ENCODE measurements at regions not wholly inside any gene's neighbourhood (a gene's known extent, or its start where the extent isn't known, plus 50 kb on each side); places are given as distances from the start of the nearest gene placed in this dataset.
"Not testable (repeated sequence)": the region's sequence is repeated elsewhere in the genome, so short reads cannot be mapped to it uniquely, and the experiment has no call there.

DNA sequence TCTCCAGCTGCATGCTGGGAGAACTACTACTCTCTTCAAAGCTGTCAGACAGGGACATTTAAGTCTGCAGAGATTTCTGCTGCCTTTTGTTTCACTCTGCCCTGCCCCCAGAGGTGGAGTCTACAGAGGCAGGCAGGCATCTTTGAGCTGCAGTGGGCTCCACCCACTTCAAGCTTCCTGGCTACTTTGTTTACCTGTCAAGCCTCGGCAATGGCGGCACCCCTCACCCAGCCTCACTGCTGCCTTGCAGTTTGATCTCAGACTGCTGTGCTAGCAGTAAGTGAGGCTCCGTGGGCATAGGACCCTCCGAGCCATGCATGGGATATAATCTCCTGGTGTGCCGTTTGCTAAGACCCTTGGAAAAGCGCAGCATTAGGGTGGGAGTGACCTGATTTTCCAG lies 61.7 kb downstream of the DMRTA1 start:
- H3K27ac ChIP-seq (ENCODE audit: low read depth, low read length, severe bottlenecking); H3K36me3 ChIP-seq (ENCODE audit: control insufficient read depth, insufficient read depth, low read length); H3K9me3 ChIP-seq (ENCODE audit: control insufficient read depth, low read length); H3K4me3 ChIP-seq (ENCODE audit: extremely low read depth, insufficient read depth, low read length, poor library complexity, severe bottlenecking); H3K4me1 ChIP-seq (ENCODE audit: control insufficient read depth, insufficient read depth, low read length, poor library complexity, severe bottlenecking): not testable (repeated sequence)
- 95 to 100% methylated on average over 6 of the region's 6 CpGs for WGBS, 2 experiments (ENCODE audit: insufficient coverage in 2 of 2)

DNA sequence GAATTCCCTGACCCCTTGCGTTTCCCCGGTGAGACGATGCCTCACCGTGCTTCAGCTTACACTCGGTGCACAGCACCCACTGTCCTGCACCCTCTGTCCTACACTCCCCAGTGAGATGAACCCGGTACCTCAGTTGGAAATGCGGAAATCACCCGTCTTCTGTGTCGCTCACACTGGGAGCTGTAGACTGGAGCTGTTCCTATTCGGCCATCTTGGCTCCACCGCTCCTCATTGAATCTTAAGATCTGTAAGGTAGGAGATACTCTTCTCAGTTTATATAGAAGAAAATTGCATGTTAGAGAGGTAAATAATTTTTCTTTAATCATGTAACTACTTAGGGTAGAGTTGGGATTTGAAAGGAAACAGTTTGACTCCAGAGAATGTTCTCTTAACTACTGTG lies 62.2 kb downstream of the DMRTA1 start:
- Histone ChIP-seq H3K9me3 (ENCODE audit: control insufficient read depth, low read length) (peaks cover 4% of the 10 kb centered on the region), H3K4me1 (ENCODE audit: control insufficient read depth, insufficient read depth, low read length, poor library complexity, severe bottlenecking) (no peaks in the 10 kb centered on the region), H3K27ac (ENCODE audit: low read depth, low read length, severe bottlenecking) (no peak overlapping the region), H3K36me3 (ENCODE audit: control insufficient read depth, insufficient read depth, low read length) (no peaks in the 10 kb centered on the region), H3K4me3 (ENCODE audit: extremely low read depth, insufficient read depth, low read length, poor library complexity, severe bottlenecking) (no peak overlapping the region)
- WGBS, 2 experiments (ENCODE audit: insufficient coverage in 2 of 2): 81 to 98% methylated on average over 4 to 6 of the region's 11 CpGs

DNA sequence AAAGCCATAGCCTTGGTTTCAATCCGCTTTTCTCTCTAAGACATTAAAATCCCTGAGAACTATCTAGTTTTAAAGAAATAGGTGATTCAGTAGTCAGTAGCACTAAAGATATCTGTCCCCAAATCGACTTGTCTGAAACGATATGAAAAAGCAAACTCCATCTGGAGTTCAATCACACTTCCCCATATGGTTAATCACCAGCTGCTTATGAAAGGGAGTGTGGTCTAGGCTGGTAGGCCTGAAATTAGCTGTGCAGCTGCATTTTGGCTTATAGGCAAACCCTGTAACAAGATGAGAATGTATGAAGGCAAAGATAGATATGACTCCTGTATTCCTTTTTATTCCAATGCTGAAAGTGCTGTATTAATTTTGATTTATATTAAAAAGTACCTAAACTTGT lies 65.9 kb downstream of the DMRTA1 start:
- no CpG with 5 or more reads among the region's 3 CpGs for WGBS, 2 experiments (ENCODE audit: insufficient coverage in 2 of 2)
- Histone ChIP-seq H3K4me1 (ENCODE audit: control insufficient read depth, insufficient read depth, low read length, poor library complexity, severe bottlenecking) (no peaks in the 10 kb centered on the region), H3K9me3 (ENCODE audit: control insufficient read depth, low read length) (peaks cover 4% of the 10 kb centered on the region), H3K4me3 (ENCODE audit: extremely low read depth, insufficient read depth, low read length, poor library complexity, severe bottlenecking) (no peak overlapping the region), H3K36me3 (ENCODE audit: control insufficient read depth, insufficient read depth, low read length) (no peaks in the 10 kb centered on the region), H3K27ac (ENCODE audit: low read depth, low read length, severe bottlenecking) (no peak overlapping the region)

DNA sequence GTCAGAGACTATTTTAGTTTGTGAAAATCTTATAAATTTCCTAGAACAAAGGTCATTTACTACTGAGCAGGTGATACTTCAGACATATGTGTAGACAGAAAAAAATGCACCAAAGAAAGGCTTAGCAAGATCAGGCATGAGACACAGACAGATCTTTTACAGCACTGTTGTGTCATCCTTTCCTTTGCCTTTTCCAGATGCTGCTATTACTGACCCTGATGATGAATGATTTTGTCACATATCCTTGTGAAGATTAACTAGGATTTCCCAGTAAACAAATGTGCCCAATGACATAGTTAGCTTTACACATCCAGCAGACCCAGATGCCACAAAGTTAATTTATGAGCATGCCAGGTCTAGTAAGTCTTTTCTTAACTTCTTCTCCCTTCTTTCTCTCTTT lies 68.2 kb downstream of the DMRTA1 start:
- H3K36me3 ChIP-seq (ENCODE audit: control insufficient read depth, insufficient read depth, low read length): no peaks in the 10 kb centered on the region
- H3K4me1 ChIP-seq (ENCODE audit: control insufficient read depth, insufficient read depth, low read length, poor library complexity, severe bottlenecking): no peaks in the 10 kb centered on the region
- no peak overlapping the region for H3K27ac ChIP-seq (ENCODE audit: low read depth, low read length, severe bottlenecking)
- no peaks in the 10 kb centered on the region for H3K9me3 ChIP-seq (ENCODE audit: control insufficient read depth, low read length)
- H3K4me3 ChIP-seq (ENCODE audit: extremely low read depth, insufficient read depth, low read length, poor library complexity, severe bottlenecking): no peak overlapping the region

DNA sequence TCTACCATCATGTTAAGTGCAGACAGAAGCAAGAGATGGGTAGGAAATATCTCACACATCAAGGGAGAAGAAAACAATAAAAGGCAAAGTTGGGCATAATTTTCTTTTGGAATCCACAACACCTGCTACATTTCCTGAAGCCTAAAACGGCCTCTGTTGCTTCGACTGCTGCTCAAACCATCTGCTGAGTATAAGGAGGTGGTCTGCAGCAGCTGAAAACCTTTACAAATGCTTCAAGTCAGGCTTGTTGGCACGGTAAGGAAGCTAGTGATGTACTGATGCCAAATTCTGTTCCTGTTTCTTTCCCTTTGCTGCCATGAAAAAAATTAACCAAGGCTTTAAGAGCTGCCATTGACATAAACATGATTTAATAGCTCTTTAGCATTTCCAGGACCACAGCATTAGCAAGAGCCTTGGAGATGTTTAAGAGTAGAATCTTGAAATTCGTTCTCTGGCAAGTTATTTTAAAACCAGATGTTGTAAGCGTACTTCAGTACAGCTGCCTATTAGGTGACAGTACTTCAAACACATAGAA lies 75.6 kb downstream of the DMRTA1 start:
- H3K9me3 ChIP-seq (ENCODE audit: control insufficient read depth, low read length): no peaks in the 10 kb centered on the region
- H3K4me1 ChIP-seq (ENCODE audit: control insufficient read depth, insufficient read depth, low read length, poor library complexity, severe bottlenecking): no peaks in the 10 kb centered on the region
- H3K4me3 ChIP-seq (ENCODE audit: extremely low read depth, insufficient read depth, low read length, poor library complexity, severe bottlenecking): no peak overlapping the region
- 93 to 100% methylated on average over 3 of the region's 5 CpGs for WGBS, 2 experiments (ENCODE audit: insufficient coverage in 2 of 2)
- H3K27ac ChIP-seq (ENCODE audit: low read depth, low read length, severe bottlenecking): no peak overlapping the region
- H3K36me3 ChIP-seq (ENCODE audit: control insufficient read depth, insufficient read depth, low read length): no peaks in the 10 kb centered on the region

DNA sequence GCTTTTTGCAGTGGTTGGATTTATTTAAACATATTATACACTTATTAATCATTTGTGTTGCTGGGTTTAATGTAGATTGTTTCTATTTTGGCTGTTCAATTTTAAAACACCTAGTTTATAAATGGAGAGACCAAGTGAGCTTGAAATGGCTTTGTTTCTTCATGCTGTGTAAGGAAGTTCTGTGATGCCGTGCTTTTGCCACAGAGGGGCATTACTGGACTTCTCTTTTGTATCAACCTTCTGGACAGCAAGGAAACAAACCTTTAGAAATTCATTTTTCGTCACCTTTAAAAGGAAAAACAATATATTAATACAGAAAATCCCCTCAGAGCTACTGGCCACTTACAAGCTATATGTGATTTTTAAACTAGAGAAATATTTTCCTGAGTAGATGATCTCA lies 81.9 kb downstream of the DMRTA1 start:
- no peak overlapping the region for H3K27ac ChIP-seq (ENCODE audit: low read depth, low read length, severe bottlenecking)
- peaks cover 9% of the 10 kb centered on the region for H3K4me1 ChIP-seq (ENCODE audit: control insufficient read depth, insufficient read depth, low read length, poor library complexity, severe bottlenecking)
- H3K9me3 ChIP-seq (ENCODE audit: control insufficient read depth, low read length): no peaks in the 10 kb centered on the region
- H3K36me3 ChIP-seq (ENCODE audit: control insufficient read depth, insufficient read depth, low read length): no peaks in the 10 kb centered on the region
- WGBS, 2 experiments (ENCODE audit: insufficient coverage in 2 of 2): no CpG with 5 or more reads among the region's 2 CpGs
- H3K4me3 ChIP-seq (ENCODE audit: extremely low read depth, insufficient read depth, low read length, poor library complexity, severe bottlenecking): no peak overlapping the region

DNA sequence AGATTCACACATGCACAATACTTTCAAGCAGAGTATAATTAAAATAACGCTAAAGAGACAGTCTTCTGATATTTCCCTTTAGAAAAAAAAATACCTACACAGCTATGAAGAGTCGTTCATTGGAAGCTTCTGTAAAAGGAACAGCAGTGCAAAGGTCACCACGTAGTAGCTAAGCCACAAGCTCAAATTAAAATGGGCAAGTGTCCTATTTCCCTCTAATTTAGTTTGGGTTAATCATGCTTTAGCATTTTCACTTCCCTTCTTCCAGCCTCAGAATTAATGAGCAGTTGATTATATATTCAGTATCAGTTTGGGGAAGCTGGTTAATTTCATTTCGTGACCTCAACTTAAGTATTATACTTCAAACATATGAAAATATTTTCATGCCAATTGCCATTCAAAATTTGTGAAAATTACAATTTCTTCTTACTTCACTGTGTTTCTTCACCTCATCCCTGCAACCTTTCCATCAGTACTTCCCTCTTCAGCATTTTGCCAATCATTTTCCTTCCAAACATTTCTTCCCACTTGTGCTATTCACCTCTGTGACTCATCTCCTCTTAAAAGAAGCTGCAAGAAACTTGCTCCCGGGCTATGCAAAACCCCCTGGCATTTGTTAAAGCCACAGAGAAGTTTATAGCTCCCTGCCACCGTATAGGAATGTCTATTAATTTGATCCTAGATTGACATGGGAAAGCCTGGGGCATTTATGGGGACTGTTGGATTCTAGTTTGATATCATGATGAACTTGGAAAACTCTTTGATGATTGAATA lies 83.0 kb downstream of the DMRTA1 start:
- Histone ChIP-seq H3K27ac (ENCODE audit: low read depth, low read length, severe bottlenecking) (no peak overlapping the region), H3K9me3 (ENCODE audit: control insufficient read depth, low read length) (no peaks in the 10 kb centered on the region), H3K4me1 (ENCODE audit: control insufficient read depth, insufficient read depth, low read length, poor library complexity, severe bottlenecking) (peaks cover 9% of the 10 kb centered on the region), H3K36me3 (ENCODE audit: control insufficient read depth, insufficient read depth, low read length) (no peaks in the 10 kb centered on the region), H3K4me3 (ENCODE audit: extremely low read depth, insufficient read depth, low read length, poor library complexity, severe bottlenecking) (no peak overlapping the region)
- 67 to 82% methylated on average over 3 of the region's 6 CpGs for WGBS, 2 experiments (ENCODE audit: insufficient coverage in 2 of 2)

DNA sequence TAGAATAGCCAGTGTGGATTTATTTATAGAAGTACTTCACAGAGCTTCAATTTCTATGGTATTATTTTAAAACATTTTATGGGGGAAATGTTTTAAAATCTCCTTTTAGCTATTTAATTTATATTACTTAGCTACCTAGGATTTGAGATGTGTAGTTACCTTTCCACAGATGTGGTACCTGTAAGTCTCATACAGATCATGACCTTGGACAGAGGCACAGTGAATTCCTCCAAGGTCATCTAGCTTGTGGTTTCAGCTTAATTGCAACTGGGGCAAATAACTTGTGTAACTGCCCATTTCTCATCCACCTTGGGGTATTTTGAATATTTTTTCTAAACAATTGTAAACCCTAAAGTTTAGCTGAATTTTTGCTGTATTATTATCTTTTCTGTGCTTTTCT lies 89.2 kb downstream of the DMRTA1 start:
- Histone ChIP-seq H3K36me3 (ENCODE audit: control insufficient read depth, insufficient read depth, low read length) (no peaks in the 10 kb centered on the region), H3K4me3 (ENCODE audit: extremely low read depth, insufficient read depth, low read length, poor library complexity, severe bottlenecking) (no peak overlapping the region), H3K4me1 (ENCODE audit: control insufficient read depth, insufficient read depth, low read length, poor library complexity, severe bottlenecking) (no peaks in the 10 kb centered on the region), H3K9me3 (ENCODE audit: control insufficient read depth, low read length) (no peaks in the 10 kb centered on the region), H3K27ac (ENCODE audit: low read depth, low read length, severe bottlenecking) (no peak overlapping the region)

DNA sequence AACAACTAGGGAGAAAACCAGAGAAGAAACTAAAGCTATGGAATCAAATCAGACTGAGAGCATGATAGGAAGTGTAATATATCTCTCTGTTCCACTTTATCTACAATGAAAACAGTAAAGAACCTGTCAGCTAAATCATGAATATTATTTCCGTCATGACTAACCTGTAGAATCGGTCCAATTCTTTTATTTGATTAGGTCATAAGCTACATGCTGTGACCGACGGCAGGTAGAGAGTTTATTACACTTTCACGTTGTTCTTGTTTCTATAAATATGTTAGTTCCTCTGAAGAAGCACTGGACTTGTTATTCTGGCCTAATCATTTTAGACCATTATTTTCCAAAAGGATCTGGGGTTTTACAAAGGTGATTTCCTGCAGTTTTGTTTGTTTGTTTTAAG lies 91.1 kb downstream of the DMRTA1 start:
- no peaks in the 10 kb centered on the region for H3K9me3 ChIP-seq (ENCODE audit: control insufficient read depth, low read length)
- H3K4me3 ChIP-seq (ENCODE audit: extremely low read depth, insufficient read depth, low read length, poor library complexity, severe bottlenecking): no peak overlapping the region
- H3K36me3 ChIP-seq (ENCODE audit: control insufficient read depth, insufficient read depth, low read length): no peaks in the 10 kb centered on the region
- no peak overlapping the region for H3K27ac ChIP-seq (ENCODE audit: low read depth, low read length, severe bottlenecking)
- H3K4me1 ChIP-seq (ENCODE audit: control insufficient read depth, insufficient read depth, low read length, poor library complexity, severe bottlenecking): no peaks in the 10 kb centered on the region
- 85 to 93% methylated on average over 2 to 5 of the region's 5 CpGs for whole genome bisulfite sequencing, 2 experiments (ENCODE audit: insufficient coverage in 2 of 2)

DNA sequence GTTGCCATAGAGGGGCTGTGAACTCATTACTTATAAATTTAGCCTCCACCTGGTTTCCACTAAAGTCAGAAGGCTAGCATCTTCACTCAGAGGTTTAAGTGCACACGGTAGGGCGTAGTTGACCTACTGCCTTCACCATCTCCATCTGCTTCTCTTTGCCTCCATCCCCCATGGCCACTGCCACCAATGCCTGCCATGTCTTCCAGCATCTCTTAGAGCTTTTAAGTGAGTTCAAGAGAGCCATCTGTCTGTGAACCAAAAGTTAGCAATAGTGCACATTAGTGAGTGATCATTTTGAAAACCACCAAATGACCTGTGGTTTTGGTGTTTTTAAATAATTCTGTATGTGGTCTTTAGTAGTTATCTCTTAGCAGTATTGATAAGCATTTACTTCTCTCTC lies 102.0 kb downstream of the DMRTA1 start:
- no peaks in the 10 kb centered on the region for H3K4me1 ChIP-seq (ENCODE audit: control insufficient read depth, insufficient read depth, low read length, poor library complexity, severe bottlenecking)
- no peaks in the 10 kb centered on the region for H3K9me3 ChIP-seq (ENCODE audit: control insufficient read depth, low read length)
- WGBS, 2 experiments (ENCODE audit: insufficient coverage in 2 of 2): 95 to 100% methylated on average over 2 of the region's 2 CpGs
- no peak overlapping the region for H3K4me3 ChIP-seq (ENCODE audit: extremely low read depth, insufficient read depth, low read length, poor library complexity, severe bottlenecking)
- no peak overlapping the region for H3K27ac ChIP-seq (ENCODE audit: low read depth, low read length, severe bottlenecking)
- no peaks in the 10 kb centered on the region for H3K36me3 ChIP-seq (ENCODE audit: control insufficient read depth, insufficient read depth, low read length)

DNA sequence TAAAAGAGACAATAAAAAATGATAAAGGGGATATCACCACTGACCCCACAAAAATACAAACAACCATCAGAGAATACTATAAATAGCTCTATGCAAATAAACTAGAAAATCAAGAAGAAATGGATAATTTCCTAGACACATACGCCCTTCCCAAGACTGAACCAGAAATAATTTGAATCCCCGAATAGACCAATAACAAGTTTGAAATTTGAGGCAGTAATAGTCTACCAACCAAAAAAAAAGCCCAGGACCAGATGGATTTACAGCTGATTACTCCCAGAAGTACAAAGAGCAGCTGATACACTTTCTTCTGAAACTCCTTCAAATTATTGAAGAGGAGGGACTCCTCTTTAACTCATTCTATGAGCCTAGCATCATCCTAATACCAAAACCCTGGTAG lies 128.1 kb downstream of the DMRTA1 start:
- WGBS, 2 experiments (ENCODE audit: insufficient coverage in 2 of 2): 80 to 86% methylated on average over 1 to 2 of the region's 2 CpGs
- H3K4me3 ChIP-seq (ENCODE audit: extremely low read depth, insufficient read depth, low read length, poor library complexity, severe bottlenecking): no peak overlapping the region
- peaks cover 10% of the 10 kb centered on the region for H3K9me3 ChIP-seq (ENCODE audit: control insufficient read depth, low read length)
- no peaks in the 10 kb centered on the region for H3K4me1 ChIP-seq (ENCODE audit: control insufficient read depth, insufficient read depth, low read length, poor library complexity, severe bottlenecking)
- H3K27ac ChIP-seq (ENCODE audit: low read depth, low read length, severe bottlenecking): no peak overlapping the region
- H3K36me3 ChIP-seq (ENCODE audit: control insufficient read depth, insufficient read depth, low read length): no peaks in the 10 kb centered on the region
